Activated CD8-positive, alpha-beta T cell treated with anti-CD3 and anti-CD28 coated beads for 36 hours (primary cell): ENCODE measurements at regions not wholly inside any gene's neighbourhood (a gene's known extent, or its start where the extent isn't known, plus 50 kb on each side); places are given as distances from the start of the nearest gene placed in this dataset.

ENCODE experiments used
- ATAC-seq: fragments of 200-7000 bp; cut with Tn5 transposase; one replicate; pipeline ENCODE4 v1.10.0; 2021; ENCODE audit warnings: mild to moderate bottlenecking, moderate library complexity
- CTCF ChIA-PET: fragments of 350-600 bp; sonication (Branson Sonifier 250); formaldehyde crosslinking; loops from one replicate; lab custom pipeline; 2021; ENCODE audit warnings: antibody characterized with exemption; lab: Charles Lee
- POLR2A ChIA-PET: fragments of 350-600 bp; sonication (Branson Sonifier 250); formaldehyde crosslinking; loops from one replicate; lab custom pipeline; 2021; ENCODE audit warnings: antibody characterized with exemption; lab: Charles Lee
- DNase-seq: peaks from one replicate; pipeline ENCODE4 v3.0.0-alpha.2; 2020
- H3K27ac Mint-ChIP-seq: one replicate; pipeline ENCODE4 v1.8.0; 2021; ENCODE audit warnings: mild to moderate bottlenecking, mixed read lengths
- H3K27me3 Mint-ChIP-seq: one replicate; pipeline ENCODE4 v1.8.0; 2021; ENCODE audit warnings: mixed read lengths
- H3K36me3 Mint-ChIP-seq: one replicate; pipeline ENCODE4 v1.8.0; 2021; ENCODE audit warnings: low read depth, mixed read lengths
- H3K4me1 Mint-ChIP-seq: one replicate; pipeline ENCODE4 v1.8.0; 2021; ENCODE audit warnings: low read depth, mixed read lengths
- H3K4me3 Mint-ChIP-seq: one replicate; pipeline ENCODE4 v1.8.0; 2021; ENCODE audit warnings: mild to moderate bottlenecking, moderate library complexity, mixed read lengths
- H3K9me3 Mint-ChIP-seq: one replicate; pipeline ENCODE4 v1.8.0; 2021; ENCODE audit warnings: mixed read lengths
- intact Hi-C: fragments of 100-400 bp; cut with micrococcal nuclease; formaldehyde crosslinking; loops from one replicate; pipeline ENCODE4 v1.10.0; 2022
- TF ChIP-seq, protein P1 (sequence below): fragments of 200-600 bp; IDR thresholded peaks from one replicate; pipeline ENCODE4 v1.8.0; 2022; ENCODE audit warnings: antibody characterized with exemption, mild to moderate bottlenecking

DNA sequence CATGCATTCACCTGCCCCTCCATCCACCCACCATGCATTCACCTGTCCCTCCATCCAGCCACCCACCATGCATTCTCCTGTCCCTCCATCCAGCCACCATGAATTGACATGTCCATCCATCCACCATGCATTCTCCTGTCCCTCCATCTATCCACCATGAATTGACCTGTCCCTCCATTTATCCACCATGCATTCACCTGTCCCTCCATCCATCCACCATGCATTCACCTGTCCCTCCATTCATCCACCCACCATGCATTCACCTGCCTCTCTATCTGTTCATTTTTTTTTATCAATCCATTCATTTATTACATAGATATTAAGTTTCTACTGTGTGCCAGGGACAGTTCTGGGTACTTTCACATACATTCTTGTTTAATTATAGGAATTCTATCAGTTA is 69.2 kb downstream of the MYCN start:
- Mint-ChIP-seq H3K4me3 (no peak overlapping the region), H3K4me1 (peaks cover 6% of the 10 kb centered on the region), H3K27ac (no peak overlapping the region), H3K27me3 (peaks cover 15% of the 10 kb centered on the region), H3K36me3 (no peaks in the 10 kb centered on the region), H3K9me3 (no peaks in the 10 kb centered on the region)
- intact Hi-C loops: no loop called here
- ChIA-PET POLR2A (no interaction called here), CTCF (no interaction called here)
- TF ChIP-seq, protein P1, sequence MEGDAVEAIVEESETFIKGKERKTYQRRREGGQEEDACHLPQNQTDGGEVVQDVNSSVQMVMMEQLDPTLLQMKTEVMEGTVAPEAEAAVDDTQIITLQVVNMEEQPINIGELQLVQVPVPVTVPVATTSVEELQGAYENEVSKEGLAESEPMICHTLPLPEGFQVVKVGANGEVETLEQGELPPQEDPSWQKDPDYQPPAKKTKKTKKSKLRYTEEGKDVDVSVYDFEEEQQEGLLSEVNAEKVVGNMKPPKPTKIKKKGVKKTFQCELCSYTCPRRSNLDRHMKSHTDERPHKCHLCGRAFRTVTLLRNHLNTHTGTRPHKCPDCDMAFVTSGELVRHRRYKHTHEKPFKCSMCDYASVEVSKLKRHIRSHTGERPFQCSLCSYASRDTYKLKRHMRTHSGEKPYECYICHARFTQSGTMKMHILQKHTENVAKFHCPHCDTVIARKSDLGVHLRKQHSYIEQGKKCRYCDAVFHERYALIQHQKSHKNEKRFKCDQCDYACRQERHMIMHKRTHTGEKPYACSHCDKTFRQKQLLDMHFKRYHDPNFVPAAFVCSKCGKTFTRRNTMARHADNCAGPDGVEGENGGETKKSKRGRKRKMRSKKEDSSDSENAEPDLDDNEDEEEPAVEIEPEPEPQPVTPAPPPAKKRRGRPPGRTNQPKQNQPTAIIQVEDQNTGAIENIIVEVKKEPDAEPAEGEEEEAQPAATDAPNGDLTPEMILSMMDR: no peak
- DNase-seq (no peak), ATAC-seq (no peak)

DNA sequence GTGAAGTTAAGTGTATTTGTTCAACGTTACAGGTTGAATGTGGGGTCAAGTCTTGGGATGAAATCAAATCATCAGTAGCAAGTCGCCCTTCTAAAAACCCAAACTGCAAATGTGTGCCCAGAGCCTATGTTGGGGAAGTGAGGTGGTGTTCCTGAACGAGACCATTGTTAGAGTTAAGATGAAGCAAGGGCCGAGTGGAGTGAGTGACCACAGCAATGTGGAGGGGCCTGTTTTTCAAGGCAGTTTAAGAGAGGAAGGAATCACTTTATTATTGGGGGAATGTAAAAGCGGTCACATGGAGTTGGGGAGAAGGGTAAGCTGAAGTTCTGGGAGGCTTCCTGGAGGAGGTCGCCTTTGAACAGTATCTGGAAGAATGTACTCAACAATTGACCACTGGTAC is 68.5 kb downstream of the MYCN start:
- no peaks in the 10 kb centered on the region for H3K36me3 Mint-ChIP-seq
- DNase-seq (no peak), ATAC-seq (no peak)
- ChIA-PET CTCF (no interaction called here), POLR2A (no interaction called here)
- no peak overlapping the region for H3K27ac Mint-ChIP-seq
- peaks cover 6% of the 10 kb centered on the region for H3K4me1 Mint-ChIP-seq
- H3K4me3 Mint-ChIP-seq: no peak overlapping the region
- H3K9me3 Mint-ChIP-seq: no peaks in the 10 kb centered on the region
- TF ChIP-seq, protein P1: no peak
- intact Hi-C loops: no loop called here
- peaks cover 12% of the 10 kb centered on the region for H3K27me3 Mint-ChIP-seq

DNA sequence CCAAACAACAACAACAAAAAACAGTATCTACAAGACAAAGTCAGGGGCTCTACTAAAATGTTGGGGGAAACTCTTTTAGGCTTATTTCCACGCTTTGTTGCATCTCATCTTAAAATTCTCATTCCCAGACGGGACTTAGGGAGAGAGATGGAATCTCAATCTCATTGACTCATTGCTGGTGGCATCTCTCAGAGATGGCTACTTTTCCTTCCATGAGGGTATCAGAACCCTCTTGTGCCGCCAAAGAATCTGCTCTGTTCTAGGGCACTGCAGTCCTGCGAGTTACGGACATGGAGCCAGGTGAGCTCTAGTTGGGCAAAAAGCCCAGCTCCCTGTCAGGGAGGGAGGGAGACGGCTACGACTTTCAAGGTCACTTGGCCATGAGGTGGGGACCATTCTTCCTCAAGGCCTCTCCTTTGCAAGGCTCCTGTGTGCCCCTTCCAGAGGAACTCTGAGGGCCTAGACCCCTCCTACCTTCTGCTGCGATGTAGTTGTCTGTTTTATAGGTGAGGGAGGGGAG is 68.0 kb downstream of the MYCN start:
- Mint-ChIP-seq H3K27me3 (peaks cover 8% of the 10 kb centered on the region), H3K27ac (no peak overlapping the region), H3K36me3 (no peaks in the 10 kb centered on the region), H3K4me3 (no peak overlapping the region), H3K9me3 (no peaks in the 10 kb centered on the region), H3K4me1 (peaks cover 2% of the 10 kb centered on the region)
- ChIA-PET POLR2A (no interaction called here), CTCF (no interaction called here)
- intact Hi-C loops: no loop called here
- no peak for ATAC-seq
- TF ChIP-seq, protein P1: no peak
- no peak for DNase-seq

DNA sequence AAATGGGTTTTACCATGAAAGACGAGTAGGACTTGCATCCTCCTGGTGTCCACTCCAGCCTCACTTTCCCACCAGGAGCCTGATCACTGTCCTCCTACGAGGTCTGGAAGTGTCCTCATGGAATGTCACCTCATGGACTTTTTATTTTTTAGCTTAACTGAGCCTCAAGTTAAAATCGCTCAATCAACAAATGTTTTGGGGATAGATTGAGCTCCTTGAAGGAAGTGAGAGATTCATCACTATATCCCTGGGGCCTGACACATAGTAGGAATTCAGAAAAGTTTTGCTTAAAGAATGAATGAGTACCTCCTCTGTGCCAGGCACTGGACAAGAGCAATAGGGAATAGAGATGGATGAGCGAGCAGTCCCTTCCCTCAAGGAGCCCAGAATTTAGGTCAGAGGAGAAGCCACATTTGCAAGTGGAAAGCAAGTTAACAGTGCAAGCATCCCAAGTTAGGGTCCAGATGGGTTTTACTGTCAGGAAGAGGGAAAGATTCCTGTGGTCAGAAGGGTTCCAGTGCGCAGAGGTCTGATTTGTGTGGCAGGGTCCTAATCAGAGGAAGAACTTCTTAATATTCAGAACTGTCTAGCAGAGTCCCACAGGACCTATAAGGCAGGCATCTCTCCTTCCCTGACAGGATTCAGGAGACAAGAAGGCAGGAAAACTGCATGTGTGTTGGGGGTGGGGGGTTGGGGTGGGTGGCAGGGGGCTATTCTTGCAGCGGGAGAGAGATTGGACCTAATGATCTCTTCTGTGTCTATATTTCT is 67.0 kb downstream of the MYCN start:
- TF ChIP-seq, protein P1: no peak
- Mint-ChIP-seq H3K4me1 (no peaks in the 10 kb centered on the region), H3K9me3 (no peaks in the 10 kb centered on the region), H3K4me3 (no peak overlapping the region), H3K36me3 (no peaks in the 10 kb centered on the region), H3K27ac (no peak overlapping the region), H3K27me3 (peaks cover 4% of the 10 kb centered on the region)
- intact Hi-C loops: no loop called here
- no peak for ATAC-seq
- CTCF ChIA-PET: interaction anchor here (1.0 kb wide), 1 partner anchor 67 kb away, joined by 3 read pairs; the partner anchor contains the start of gene MYCN
- POLR2A ChIA-PET: no interaction called here
- DNase-seq: no peak

DNA sequence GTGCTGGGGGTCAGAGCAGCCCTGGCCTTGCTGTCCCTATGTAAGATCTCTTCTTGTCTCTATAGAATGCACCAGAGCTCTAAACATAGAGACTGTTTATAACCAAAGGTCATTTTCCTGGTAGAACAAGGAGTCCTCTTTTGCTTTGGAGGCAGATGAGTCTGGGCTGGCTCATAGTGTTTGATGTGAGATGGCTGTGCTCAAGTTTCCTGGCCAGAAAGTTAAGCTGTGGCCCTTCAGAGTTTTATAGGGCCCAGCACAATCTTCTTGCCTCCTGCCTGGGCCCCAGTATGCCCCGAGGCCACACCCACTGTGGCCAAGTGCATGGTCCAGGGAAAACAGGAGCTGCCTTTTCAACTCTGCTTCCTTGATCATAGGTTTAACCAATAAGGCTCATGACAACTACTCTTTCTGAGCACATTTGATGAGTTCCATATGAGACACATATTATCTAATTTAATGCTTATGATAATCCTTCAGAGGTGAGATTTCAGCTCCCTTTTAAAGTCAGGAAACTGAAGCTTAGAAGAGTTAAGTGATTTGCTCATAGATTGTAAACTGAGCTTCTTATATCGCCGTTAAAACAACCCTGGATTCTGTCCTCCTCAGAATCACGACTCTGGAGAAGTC is 66.3 kb downstream of the MYCN start:
- ChIA-PET CTCF (interaction anchor here (1.0 kb wide), 1 partner anchor 67 kb away, joined by 3 read pairs; the partner anchor contains the start of gene MYCN), POLR2A (no interaction called here)
- DNase-seq: no peak
- TF ChIP-seq, protein P1: no peak
- no peak overlapping the region for H3K27ac Mint-ChIP-seq
- no peak for ATAC-seq
- H3K4me1 Mint-ChIP-seq: no peaks in the 10 kb centered on the region
- intact Hi-C loops: no loop called here
- H3K9me3 Mint-ChIP-seq: no peaks in the 10 kb centered on the region
- no peak overlapping the region for H3K4me3 Mint-ChIP-seq
- peaks cover 2% of the 10 kb centered on the region for H3K27me3 Mint-ChIP-seq
- no peaks in the 10 kb centered on the region for H3K36me3 Mint-ChIP-seq
